GM10266 (cell line): ENCODE measurements at regions not wholly inside any gene's neighbourhood (a gene's known extent, or its start where the extent isn't known, plus 50 kb on each side); places are given as distances from the start of the nearest gene placed in this dataset.

Experiments
- DNase-seq: peaks from one replicate; pipeline ENCODE4 v3.0.0; 2012; ENCODE audit errors: extremely low spot score
- CTCF ChIP-seq: IDR thresholded peaks from 2 replicates; pipeline ENCODE4 v1.5.1; 2012; ENCODE audit warnings: mild to moderate bottlenecking, low read depth; ENCODE audit not compliant: control insufficient read depth, insufficient read depth; ENCODE audit errors: missing control alignments

- TF ChIP-seq CTCF, result no peak
- no peak for DNase-seq
Measured at GRCh38 chr5:36363744-36364143, 62.0 kb upstream of the RANBP3L start.

DNA sequence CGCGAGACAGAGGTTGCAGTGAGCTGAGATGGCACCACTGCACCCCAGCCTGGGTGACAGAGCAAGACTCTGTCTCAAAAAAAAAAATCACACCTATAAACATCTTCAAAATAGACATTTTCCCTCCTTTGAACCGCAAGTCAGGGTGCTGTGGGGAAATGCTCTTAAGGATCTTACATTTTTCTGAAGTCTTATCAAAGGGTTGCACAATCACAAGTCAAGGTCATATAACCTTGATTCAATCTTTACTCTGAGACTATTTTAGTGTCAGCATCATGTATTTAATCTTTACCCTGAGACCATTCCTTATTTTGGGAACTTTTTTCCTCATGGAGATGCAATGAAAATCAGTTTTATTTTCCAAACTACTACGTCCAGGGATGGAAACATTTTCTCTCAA, 62.8 kb upstream of the RANBP3L start:
- TF ChIP-seq CTCF, result no peak
- no peak for DNase-seq

- DNase-seq, result no peak
- no peak for TF ChIP-seq CTCF
Measured at GRCh38 chr5:36365896-36366295, 64.2 kb upstream of the RANBP3L start.

GRCh38 chr5:36366883-36367282, 65.2 kb upstream of the RANBP3L start:
- TF ChIP-seq CTCF, result no peak
- no peak for DNase-seq

DNA sequence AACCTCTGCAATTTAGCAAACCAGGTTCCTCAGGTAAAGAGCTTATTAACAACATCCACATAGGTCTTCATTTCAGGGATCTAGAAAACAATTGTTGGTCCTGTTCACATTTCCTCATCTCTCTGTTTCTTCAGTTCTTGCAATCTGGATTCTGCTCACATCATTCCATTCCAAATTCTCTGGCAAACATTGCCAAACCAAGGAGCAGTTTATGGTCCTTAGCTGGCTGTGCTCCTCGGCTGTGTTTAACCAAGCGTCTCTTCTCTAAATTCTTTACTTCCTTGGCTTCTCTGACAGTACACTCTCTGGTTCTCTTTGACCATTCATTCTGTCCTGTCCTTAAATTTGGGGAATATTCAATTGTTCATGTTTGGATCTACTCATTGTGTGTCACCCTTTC, 65.8 kb upstream of the RANBP3L start:
- no peak for TF ChIP-seq CTCF
- no peak for DNase-seq

DNA sequence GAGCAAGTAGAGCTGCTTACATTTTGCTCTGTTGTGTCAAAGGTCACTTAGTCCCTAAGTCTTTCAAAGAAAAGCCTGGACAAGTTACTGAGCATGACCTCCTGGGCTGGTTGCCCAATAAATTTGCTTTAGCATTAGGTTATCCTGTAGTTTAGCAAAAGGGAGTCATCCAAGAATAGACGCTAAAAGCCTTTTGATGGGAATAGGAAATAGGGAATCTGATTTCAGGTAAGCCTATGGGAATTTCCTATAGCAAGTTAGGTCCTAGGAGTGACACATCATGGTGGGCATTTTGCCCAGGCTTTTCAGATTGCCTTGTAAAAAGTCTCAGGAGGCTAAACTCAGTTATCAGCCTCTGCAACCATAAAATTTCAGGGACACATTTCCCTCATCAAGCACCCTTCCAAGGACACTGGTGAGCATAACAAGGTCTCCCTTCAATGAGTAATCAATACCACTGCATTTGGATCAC, 67.6 kb upstream of the RANBP3L start:
- no peak for DNase-seq
- no peak for TF ChIP-seq CTCF

DNA sequence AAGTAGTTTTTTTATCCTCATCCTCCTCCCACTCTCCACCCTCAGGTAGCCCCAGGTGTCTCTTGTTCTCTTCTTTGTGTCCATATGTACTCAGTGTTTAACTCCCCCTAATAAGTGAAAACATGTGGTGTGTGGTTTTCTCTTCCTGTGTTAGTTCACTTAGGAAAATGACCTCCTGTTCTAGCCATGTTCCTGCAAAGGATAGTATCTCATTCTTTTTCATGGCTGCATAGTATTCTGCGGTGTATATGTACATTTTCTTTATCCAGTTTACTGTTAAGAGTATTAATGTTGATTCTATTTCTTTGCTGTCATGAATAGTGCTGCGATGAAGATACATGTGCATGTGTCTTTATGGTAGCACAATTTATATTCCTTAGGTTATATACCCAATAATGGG, 68.4 kb upstream of the RANBP3L start:
- DNase-seq, result no peak
- no peak for TF ChIP-seq CTCF
